ENCODE measurements at regions not wholly inside any gene's neighbourhood (a gene's known extent, or its start where the extent isn't known, plus 50 kb on each side); places are given as distances from the start of the nearest gene placed in this dataset.
"Not testable (repeated sequence)": the region's sequence is repeated elsewhere in the genome, so short reads cannot be mapped to it uniquely, and the experiment has no call there.

DNA sequence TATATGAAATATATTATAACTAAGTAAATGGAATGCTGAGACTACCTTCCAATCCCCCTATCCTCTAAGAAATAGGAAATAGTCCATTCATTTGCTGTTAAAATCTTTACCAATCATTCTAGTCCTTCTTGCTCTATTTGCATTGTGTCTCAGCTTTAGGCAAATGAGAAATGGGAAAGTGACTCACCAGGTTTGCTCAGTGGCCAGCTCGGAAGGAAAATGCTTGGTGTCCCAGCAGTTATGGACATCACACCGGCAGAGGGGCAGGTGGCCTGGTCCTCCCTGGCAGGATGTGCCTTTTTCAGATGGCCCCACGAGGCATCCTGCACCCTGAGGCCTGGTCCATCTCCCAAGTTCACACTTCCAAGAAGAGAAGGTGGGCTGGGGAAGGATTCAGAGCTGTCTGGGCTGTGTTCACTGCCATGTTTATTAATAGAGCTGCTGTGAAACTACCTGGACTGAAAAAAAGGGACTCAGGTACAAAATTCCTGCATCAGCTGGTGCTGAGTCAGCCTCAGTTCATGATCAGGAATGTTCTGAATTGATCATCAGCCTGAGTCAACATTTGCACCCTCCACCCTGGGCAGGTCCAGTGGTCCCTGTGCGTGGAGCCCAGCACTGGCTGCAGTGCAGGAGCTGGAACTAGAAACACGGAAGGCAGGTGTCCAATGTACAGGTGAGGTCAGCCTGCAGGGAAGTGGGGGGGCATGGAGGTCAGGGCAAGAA, 60.1 kb upstream of the ARL4C start:
- ChIA-PET POLR2A (interaction anchor here (0.9 kb wide), 1 partner anchor 267 kb away, joined by 4 read pairs; no protein-coding TSS in a partner anchor), CTCF (interaction anchor here (1.2 to 3.4 kb wide), 5 partner anchors 11 to 560 kb away, joined by 3 to 19 read pairs (median 10); no protein-coding TSS in a partner anchor)
- no peak for TF ChIP-seq CTCF (IDR thresholded peaks at IDR 0.05; ENCODE audit: low read depth, low read length)
- Histone ChIP-seq H3K9me3 (ENCODE audit: control insufficient read depth, insufficient read depth, low read length) (peaks cover 12% of the 10 kb centered on the region), H3K27me3 (ENCODE audit: control insufficient read depth, insufficient read depth, low read length) (no peaks in the 10 kb centered on the region), H3K27ac (ENCODE audit: low read depth, low read length) (no peak overlapping the region), H3K4me3 (ENCODE audit: low read depth, low read length) (no peak overlapping the region)
- DNase-seq (ENCODE audit: low read depth, low spot score): no peak

- Histone ChIP-seq H3K27me3 (ENCODE audit: control insufficient read depth, insufficient read depth, low read length) (no peaks in the 10 kb centered on the region), H3K4me3 (ENCODE audit: low read depth, low read length) (no peak overlapping the region), H3K27ac (ENCODE audit: low read depth, low read length) (no peak overlapping the region), H3K9me3 (ENCODE audit: control insufficient read depth, insufficient read depth, low read length) (peaks cover 9% of the 10 kb centered on the region)
- CTCF ChIA-PET: interaction anchor here (0.6 to 3.4 kb wide), 7 partner anchors 10 to 1114 kb away, joined by 3 to 19 read pairs (median 5); no protein-coding TSS in a partner anchor
- DNase-seq (ENCODE audit: low read depth, low spot score): no peak
- TF ChIP-seq CTCF (IDR thresholded peaks at IDR 0.05; ENCODE audit: low read depth, low read length): no peak
- POLR2A ChIA-PET: no interaction called here
Measured at GRCh38 chr2:234555616-234556249, 58.9 kb upstream of the ARL4C start.

- H3K27ac ChIP-seq (ENCODE audit: low read depth, low read length): no peak overlapping the region
- H3K27me3 ChIP-seq (ENCODE audit: control insufficient read depth, insufficient read depth, low read length): no peaks in the 10 kb centered on the region
- ChIA-PET CTCF (interaction anchor here (0.6 to 3.4 kb wide), 5 partner anchors 10 to 1115 kb away, joined by 3 to 17 read pairs (median 10); no protein-coding TSS in a partner anchor), POLR2A (no interaction called here)
- H3K9me3 ChIP-seq (ENCODE audit: control insufficient read depth, insufficient read depth, low read length): peaks cover 6% of the 10 kb centered on the region
- TF ChIP-seq CTCF (IDR thresholded peaks at IDR 0.05; ENCODE audit: low read depth, low read length): no peak
- no peak overlapping the region for H3K4me3 ChIP-seq (ENCODE audit: low read depth, low read length)
- DNase-seq (ENCODE audit: low read depth, low spot score): no peak
Measured at GRCh38 chr2:234555161-234555560, 58.3 kb upstream of the ARL4C start.

- H3K27me3 ChIP-seq (ENCODE audit: control insufficient read depth, insufficient read depth, low read length); H3K27ac ChIP-seq (ENCODE audit: low read depth, low read length); DNase-seq (ENCODE audit: low read depth, low spot score); H3K9me3 ChIP-seq (ENCODE audit: control insufficient read depth, insufficient read depth, low read length); H3K4me3 ChIP-seq (ENCODE audit: low read depth, low read length): not testable (repeated sequence)
- ChIA-PET POLR2A (interaction anchor here (0.6 to 0.7 kb wide), 2 partner anchors 466 to 486 kb away, joined by 3 to 9 read pairs; no protein-coding TSS in a partner anchor), CTCF (interaction anchor here (0.7 to 2.2 kb wide), 4 partner anchors 8 to 564 kb away, joined by 3 to 11 read pairs (median 3); no protein-coding TSS in a partner anchor)
Measured at GRCh38 chr2:234553223-234553622, 56.3 kb upstream of the ARL4C start.

DNA sequence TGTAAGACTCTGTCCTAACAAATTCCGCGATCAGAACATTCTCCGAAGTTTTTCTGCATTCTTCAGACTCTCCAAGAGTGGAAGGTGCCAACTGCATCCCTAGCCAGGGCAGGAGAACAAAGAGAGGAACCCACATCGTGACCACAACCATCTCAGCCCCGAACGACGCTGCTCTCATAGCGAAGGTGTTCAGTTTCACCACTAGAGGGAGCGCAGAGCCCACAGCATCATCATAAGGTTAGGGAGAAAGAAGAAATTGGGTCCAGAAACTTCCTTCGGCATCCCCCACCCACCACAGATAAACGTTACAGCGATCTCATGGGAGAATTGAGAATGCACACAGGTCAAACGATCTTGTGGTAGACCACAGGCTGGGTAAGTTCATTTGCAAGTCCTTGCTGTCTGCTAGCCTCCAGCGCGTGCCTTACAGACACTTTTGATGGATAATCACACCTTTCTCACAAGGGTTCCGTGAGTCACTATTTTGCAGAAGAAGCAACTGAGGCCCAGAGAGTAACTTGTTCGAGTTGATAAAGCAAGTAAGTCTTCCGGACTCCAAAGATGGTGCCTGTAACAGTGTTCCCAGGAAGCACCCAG, 53.7 kb upstream of the ARL4C start:
- DNase-seq (ENCODE audit: low read depth, low spot score): peak; percentile 78
- POLR2A ChIA-PET: no interaction called here
- H3K27ac ChIP-seq (ENCODE audit: low read depth, low read length): no peak overlapping the region
- H3K9me3 ChIP-seq (ENCODE audit: control insufficient read depth, insufficient read depth, low read length): peaks cover 6% of the 10 kb centered on the region
- no peaks in the 10 kb centered on the region for H3K27me3 ChIP-seq (ENCODE audit: control insufficient read depth, insufficient read depth, low read length)
- CTCF ChIA-PET: interaction anchor here (0.6 to 6.6 kb wide), 11 partner anchors 14 to 1045 kb away, joined by 3 to 107 read pairs (median 3); no protein-coding TSS in a partner anchor
- H3K4me3 ChIP-seq (ENCODE audit: low read depth, low read length): no peak overlapping the region
- TF ChIP-seq CTCF (IDR thresholded peaks at IDR 0.05; ENCODE audit: low read depth, low read length): peak; percentile 97

All from AG04450 (cell line).